ENCODE measurements at regions not wholly inside any gene's neighbourhood (a gene's known extent, or its start where the extent isn't known, plus 50 kb on each side); places are given as distances from the start of the nearest gene placed in this dataset.

GRCh38 chr5:158511454-158511853 lies 588.3 kb downstream of the EBF1 start (continued):
- TF ChIP-seq ZFP36L1 (CRISPR knock-in tag; IDR thresholded peaks at IDR 0.05) (no peak), FOSL2 (CRISPR knock-in tag; IDR thresholded peaks at IDR 0.05) (no peak), PRDM4 (CRISPR knock-in tag; IDR thresholded peaks at IDR 0.05; ENCODE audit: borderline replicate concordance) (no peak), ZBTB21 (CRISPR knock-in tag; IDR thresholded peaks at IDR 0.05) (no peak), FOXK2 (IDR thresholded peaks at IDR 0.05) (no peak), NAIF1 (CRISPR knock-in tag; IDR thresholded peaks at IDR 0.05; ENCODE audit: borderline replicate concordance) (no peak), ZFP36L2 (CRISPR knock-in tag; IDR thresholded peaks at IDR 0.05) (no peak)

- intact Hi-C loops (cut with micrococcal nuclease; ENCODE audit: unreplicated experiment) = no loop called here
- no peak for ATAC-seq
- no TSS peak for BruUV-seq (replicated peaks)
- DNase-seq (ENCODE audit: low spot score) = no peak
- Histone ChIP-seq H3K4me3 (replicated peaks in 1 of 3; ENCODE audit: insufficient read depth in 1 of 3, low read depth in 2 of 3, low read length in 3 of 3) (no peak overlapping the region), H3K4me1 (ENCODE audit: insufficient read depth, low read length) (no peaks in the 10 kb centered on the region), H3K79me2 (ENCODE audit: insufficient read depth, low read length) (no peaks in the 10 kb centered on the region), H3K27ac (ENCODE audit: extremely low read length, insufficient read depth, low read length) (no peak overlapping the region), H3K36me3 (replicated peaks in 1 of 2; ENCODE audit: control insufficient read depth in 1 of 2, insufficient read depth in 2 of 2, low read length in 2 of 2) (no peaks in the 10 kb centered on the region), H3K27me3 (ENCODE audit: control insufficient read depth in 1 of 2, insufficient read depth in 2 of 2, low read length in 2 of 2) (no peaks in the 10 kb centered on the region), H3K9ac (ENCODE audit: insufficient read depth, low read depth, low read length) (no peak overlapping the region), H3K4me2 (ENCODE audit: low read depth, low read length) (no peak overlapping the region), H2AFZ (ENCODE audit: low read length) (no peak overlapping the region), H3K9me3 (ENCODE audit: low read length) (peaks cover 28% of the 10 kb centered on the region; the same call in 1 of the 2 replicates), H4K20me1 (ENCODE audit: insufficient read depth, low read length) (no peaks in the 10 kb centered on the region)
- WGBS (ENCODE audit: low lambda C conversion rate) = 46% methylated on average over 7 of the region's 7 CpGs
- FAIRE-seq = no peak
- POLR2A ChIA-PET = no interaction called here
- in situ Hi-C loops (cut with HindIII; ENCODE audit: extremely low pct_ligation_motif_present, low pct_unique_long_range_greater_than_20kb) = no loop called here
- TF ChIP-seq ELF3 (CRISPR knock-in tag; IDR thresholded peaks at IDR 0.05) = no peak
- no peak for TF ChIP-seq SP1 (IDR thresholded peaks at IDR 0.05)
- TF ChIP-seq SP1 (CRISPR knock-in tag; IDR thresholded peaks at IDR 0.05) = no peak
- TF ChIP-seq POGK (CRISPR knock-in tag; conservative IDR thresholded peaks at IDR 0.05) = no peak
- TF ChIP-seq THAP11 (CRISPR knock-in tag; IDR thresholded peaks at IDR 0.05) = no peak
- CTCF ChIA-PET (ENCODE audit: low intra/inter-chr PET ratio, low total read pairs) = no interaction called here
Observed at GRCh38 chr5:158510479-158510878, 589.2 kb downstream of the EBF1 start.
